Activated T-cell treated with anti-CD3 and anti-CD28 coated beads, Interleukin-2, amount 50 U/mL, for 4 hours (primary cell): ENCODE measurements at regions not wholly inside any gene's neighbourhood (a gene's known extent, or its start where the extent isn't known, plus 50 kb on each side); places are given as distances from the start of the nearest gene placed in this dataset.

Source experiments
- ATAC-seq, 2 donors: fragments of 200-7000 bp; cut with Tn5 transposase; one replicate each; pipeline ENCODE4 v1.10.0; 2021
- DNase-seq: peaks from one replicate; pipeline ENCODE4 v3.0.0-alpha.2; 2020
- H3K27me3 Mint-ChIP-seq: one replicate; pipeline ENCODE4 v1.8.0; 2021; ENCODE audit warnings: low read depth, mixed read lengths
- H3K36me3 Mint-ChIP-seq: one replicate; pipeline ENCODE4 v1.8.0; 2022; ENCODE audit warnings: mixed read lengths; ENCODE audit not compliant: insufficient read depth
- H3K4me1 Mint-ChIP-seq: one replicate; pipeline ENCODE4 v1.8.0; 2021; ENCODE audit warnings: low read depth, mixed read lengths
- H3K4me3 Mint-ChIP-seq: one replicate; pipeline ENCODE4 v1.8.0; 2021; ENCODE audit warnings: mild to moderate bottlenecking, moderate library complexity, mixed read lengths
- H3K9me3 Mint-ChIP-seq: one replicate; pipeline ENCODE4 v1.8.0; 2021; ENCODE audit warnings: mixed read lengths

DNA sequence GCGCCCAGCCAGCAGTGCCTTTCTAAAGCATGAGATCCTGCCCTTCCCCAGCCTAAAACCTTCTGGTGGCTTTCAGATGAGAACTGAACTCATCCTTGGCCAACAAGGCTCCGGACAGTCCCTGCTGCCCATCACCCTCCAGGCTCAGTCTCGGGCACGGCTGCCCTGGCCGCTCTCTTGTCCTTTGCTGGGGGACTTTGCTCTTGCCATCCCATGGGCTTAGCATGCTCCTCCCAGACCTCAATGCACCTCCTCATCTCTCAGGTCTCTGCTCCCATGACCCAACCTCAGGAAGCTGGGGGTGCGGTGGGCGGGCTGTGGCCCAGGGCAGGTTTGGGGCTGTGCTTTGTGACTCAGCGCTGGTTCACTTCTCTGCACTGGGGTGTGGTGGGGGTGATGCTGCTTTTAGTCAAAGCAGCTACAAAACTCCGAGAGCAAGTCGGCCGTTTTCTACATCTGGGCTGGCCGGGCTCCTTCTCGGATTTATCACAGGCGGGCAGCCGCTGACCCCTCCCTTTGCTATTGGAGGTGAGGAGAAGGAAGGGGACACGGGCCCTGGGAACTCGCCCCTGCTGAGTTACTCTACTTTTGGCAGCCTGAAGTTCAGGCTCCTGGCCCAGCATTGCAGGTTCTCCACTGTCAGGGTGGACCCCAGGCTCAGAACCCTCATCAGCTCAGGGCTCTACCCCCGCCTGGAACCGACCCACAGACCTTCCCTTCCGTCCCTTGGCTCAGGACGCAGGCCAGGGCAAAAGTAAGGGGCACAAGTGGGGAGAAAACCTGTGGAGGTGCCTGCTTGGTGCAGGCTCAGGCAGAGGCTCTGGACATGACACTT is 90.6 kb upstream of the TAF1B start:
- Mint-ChIP-seq H3K9me3 (no peaks in the 10 kb centered on the region), H3K27me3 (peaks cover 12% of the 10 kb centered on the region), H3K4me1 (peaks cover 60% of the 10 kb centered on the region), H3K36me3 (no peaks in the 10 kb centered on the region), H3K4me3 (peak overlapping the region; percentile 77)
- DNase-seq (peak; percentile 81), ATAC-seq (peak; percentile 83 to 86)

DNA sequence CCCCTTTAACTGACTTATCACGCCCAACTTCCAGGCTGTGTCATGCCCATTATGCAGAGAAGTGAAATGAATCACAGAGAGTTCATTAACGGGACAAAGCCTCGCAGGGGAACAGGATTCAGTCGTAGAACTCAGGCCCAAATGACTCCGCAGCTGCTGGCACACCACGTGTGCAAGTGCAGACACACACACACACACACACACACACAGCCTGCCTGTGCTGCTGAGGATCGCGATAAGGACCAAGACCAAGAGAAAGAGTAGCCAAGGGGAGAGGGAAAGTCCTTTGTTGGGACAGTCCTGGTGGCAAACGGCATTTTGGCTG is 90.0 kb upstream of the TAF1B start:
- peak overlapping the region; percentile 77 for H3K4me3 Mint-ChIP-seq
- peaks cover 12% of the 10 kb centered on the region for H3K27me3 Mint-ChIP-seq
- ATAC-seq: peak; percentile 82
- H3K4me1 Mint-ChIP-seq: peaks cover 60% of the 10 kb centered on the region
- DNase-seq: peak; percentile 40
- H3K9me3 Mint-ChIP-seq: no peaks in the 10 kb centered on the region
- H3K36me3 Mint-ChIP-seq: no peaks in the 10 kb centered on the region

GRCh38 chr2:9753665-9754531 is 89.4 kb upstream of the TAF1B start:
- H3K9me3 Mint-ChIP-seq: no peaks in the 10 kb centered on the region
- ATAC-seq: peak; percentile 12 to 20
- H3K36me3 Mint-ChIP-seq: no peaks in the 10 kb centered on the region
- peaks cover 55% of the 10 kb centered on the region for H3K4me1 Mint-ChIP-seq
- H3K4me3 Mint-ChIP-seq: peak overlapping the region; percentile 77
- peaks cover 12% of the 10 kb centered on the region for H3K27me3 Mint-ChIP-seq
- peak; percentile 48 for DNase-seq

DNA sequence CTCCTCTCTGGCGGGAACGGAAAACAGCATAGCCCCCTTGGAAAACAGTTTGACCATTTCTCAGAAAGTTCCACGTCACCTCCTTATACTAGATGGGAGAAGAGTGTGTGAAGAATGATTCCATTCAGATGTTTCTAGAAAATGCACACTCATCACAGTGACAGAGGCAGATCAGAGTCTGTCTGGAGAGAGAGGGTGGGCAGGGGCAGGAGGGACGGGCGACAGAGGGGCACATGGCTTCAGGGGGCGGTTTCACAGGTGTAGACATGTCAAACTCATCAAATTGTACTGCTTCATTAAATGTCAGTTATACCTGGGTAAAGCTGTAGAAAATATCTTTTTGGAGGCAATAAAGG is 88.8 kb upstream of the TAF1B start:
- peaks cover 49% of the 10 kb centered on the region for H3K4me1 Mint-ChIP-seq
- H3K4me3 Mint-ChIP-seq: peak overlapping the region; percentile 64
- H3K27me3 Mint-ChIP-seq: peaks cover 12% of the 10 kb centered on the region
- DNase-seq: no peak
- no peaks in the 10 kb centered on the region for H3K9me3 Mint-ChIP-seq
- no peaks in the 10 kb centered on the region for H3K36me3 Mint-ChIP-seq
- no peak for ATAC-seq

DNA sequence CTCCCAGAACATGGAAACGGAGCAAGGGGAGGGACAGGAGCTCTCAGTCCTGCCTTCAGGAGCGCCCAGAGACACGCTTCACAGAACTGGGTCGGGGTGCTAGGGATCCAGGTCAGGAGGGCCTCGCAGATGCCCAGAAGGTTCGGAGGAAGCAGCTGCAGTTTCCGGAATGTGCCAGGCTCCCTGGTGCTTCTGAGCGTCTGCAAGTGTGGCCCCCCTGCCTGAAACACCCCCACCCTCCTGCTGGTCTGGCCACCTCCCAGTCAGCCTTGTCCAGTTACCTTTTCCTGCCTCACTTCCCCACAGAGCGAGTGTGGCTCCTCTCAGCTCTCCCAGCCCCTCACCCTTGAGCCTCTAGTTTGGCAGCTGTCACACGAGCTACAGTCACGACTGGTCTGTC is 88.3 kb upstream of the TAF1B start:
- DNase-seq: no peak
- Mint-ChIP-seq H3K36me3 (no peaks in the 10 kb centered on the region), H3K27me3 (peaks cover 12% of the 10 kb centered on the region), H3K4me3 (no peak overlapping the region), H3K4me1 (peaks cover 51% of the 10 kb centered on the region), H3K9me3 (no peaks in the 10 kb centered on the region)
- ATAC-seq: no peak

GRCh38 chr2:9755638-9756037 is 87.6 kb upstream of the TAF1B start:
- Mint-ChIP-seq H3K9me3 (no peaks in the 10 kb centered on the region), H3K27me3 (peaks cover 12% of the 10 kb centered on the region), H3K4me1 (peaks cover 53% of the 10 kb centered on the region), H3K36me3 (no peaks in the 10 kb centered on the region), H3K4me3 (no peak overlapping the region)
- no peak for DNase-seq
- ATAC-seq: no peak

DNA sequence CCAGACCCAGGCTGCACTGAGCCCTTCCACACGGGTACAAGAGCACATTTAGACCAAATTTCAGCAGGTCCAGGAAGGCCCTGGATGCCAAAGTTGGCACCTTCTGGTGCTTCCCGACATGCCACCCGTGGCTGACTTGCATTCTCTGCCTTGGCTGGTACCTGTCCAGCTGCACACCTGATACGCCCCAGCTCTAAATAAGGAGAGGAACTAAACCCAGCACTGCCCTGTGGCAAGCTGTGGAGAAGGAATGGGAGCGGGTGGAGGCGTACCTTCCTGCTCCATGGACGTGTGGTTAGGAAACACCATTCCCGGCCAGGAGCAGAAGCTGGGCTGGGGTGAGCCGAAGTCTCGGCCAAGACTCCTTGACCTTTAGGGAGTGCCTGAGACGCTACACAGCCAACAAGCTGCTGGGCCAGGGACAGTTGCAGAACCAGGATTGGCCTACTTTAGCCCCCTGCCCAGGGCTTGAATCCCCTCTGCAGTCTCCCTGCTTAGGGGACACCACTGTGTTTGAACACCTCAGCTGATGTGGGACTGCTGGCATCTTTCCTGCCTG is 86.5 kb upstream of the TAF1B start:
- ATAC-seq (no peak), DNase-seq (no peak)
- H3K4me3 Mint-ChIP-seq: no peak overlapping the region
- no peaks in the 10 kb centered on the region for H3K9me3 Mint-ChIP-seq
- H3K36me3 Mint-ChIP-seq: no peaks in the 10 kb centered on the region
- H3K4me1 Mint-ChIP-seq: peaks cover 48% of the 10 kb centered on the region
- H3K27me3 Mint-ChIP-seq: peaks cover 12% of the 10 kb centered on the region

DNA sequence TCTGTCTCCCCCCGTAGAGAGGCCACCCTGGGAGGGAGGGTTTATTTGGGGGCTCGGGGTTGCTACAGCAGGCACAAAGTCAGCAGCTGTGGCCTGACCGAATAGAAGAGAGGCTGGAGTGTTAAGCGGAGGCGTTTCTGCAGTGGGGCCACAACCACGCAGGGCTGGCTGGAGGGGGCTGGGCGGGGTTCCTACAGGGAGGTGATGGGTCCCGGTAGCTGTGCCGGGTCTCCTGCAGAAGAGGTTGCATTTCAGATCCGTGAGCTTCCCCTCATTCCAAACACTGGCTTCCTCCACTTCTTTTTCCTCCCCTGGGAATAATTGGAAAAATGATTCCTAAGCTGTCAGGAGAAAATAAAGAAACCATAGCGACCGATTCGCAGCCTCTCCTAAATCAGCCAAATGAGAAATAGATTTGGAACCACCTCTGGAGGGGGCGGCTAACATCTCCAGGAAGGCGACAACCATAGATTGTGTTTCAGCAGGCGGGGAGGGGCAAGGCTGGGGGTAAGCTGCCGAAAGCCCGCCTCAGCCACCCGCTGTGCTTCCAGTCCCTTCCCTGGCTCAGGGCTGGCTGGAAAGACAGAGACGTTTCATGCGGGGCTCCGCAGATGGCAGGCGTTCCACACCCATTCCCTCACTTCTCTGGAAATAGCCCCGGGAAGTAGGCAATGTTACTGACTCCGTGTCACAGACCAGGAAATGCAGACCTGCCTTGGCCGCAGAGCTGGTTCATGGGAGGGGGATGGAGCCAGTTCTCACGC is 85.6 kb upstream of the TAF1B start:
- peaks cover 12% of the 10 kb centered on the region for H3K27me3 Mint-ChIP-seq
- no peaks in the 10 kb centered on the region for H3K36me3 Mint-ChIP-seq
- ATAC-seq: no peak
- H3K4me1 Mint-ChIP-seq: peaks cover 41% of the 10 kb centered on the region
- H3K9me3 Mint-ChIP-seq: no peaks in the 10 kb centered on the region
- H3K4me3 Mint-ChIP-seq: no peak overlapping the region
- DNase-seq: no peak

- Mint-ChIP-seq H3K9me3 (no peaks in the 10 kb centered on the region), H3K4me1 (peaks cover 35% of the 10 kb centered on the region), H3K27me3 (peaks cover 10% of the 10 kb centered on the region), H3K4me3 (no peak overlapping the region), H3K36me3 (no peaks in the 10 kb centered on the region)
- no peak for ATAC-seq
- no peak for DNase-seq
Measured at GRCh38 chr2:9758741-9759140, 84.5 kb upstream of the TAF1B start.

GRCh38 chr2:9760069-9760901 is 83.0 kb upstream of the TAF1B start:
- Mint-ChIP-seq H3K4me1 (peaks cover 25% of the 10 kb centered on the region), H3K4me3 (no peak overlapping the region), H3K9me3 (no peaks in the 10 kb centered on the region), H3K36me3 (no peaks in the 10 kb centered on the region), H3K27me3 (peaks cover 6% of the 10 kb centered on the region)
- no peak for DNase-seq
- ATAC-seq: peak in 1 of 2 donors; percentile 12

DNA sequence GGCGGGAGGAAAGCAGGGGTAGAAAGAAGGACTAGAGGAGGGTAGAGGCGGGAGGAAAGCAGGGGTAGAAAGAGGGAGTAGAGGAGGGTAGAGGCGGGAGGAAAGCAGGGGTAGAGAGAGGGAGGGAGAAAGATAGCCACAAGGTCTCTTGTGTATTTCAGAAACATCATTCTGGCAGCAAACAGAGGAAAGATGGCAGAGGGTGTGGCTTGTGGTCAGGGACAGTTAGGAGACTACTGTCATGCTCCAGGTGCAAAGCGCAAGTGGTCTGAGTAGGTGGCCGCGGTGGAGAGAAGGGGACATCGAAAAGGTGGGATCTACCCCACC is 82.4 kb upstream of the TAF1B start:
- Mint-ChIP-seq H3K27me3 (peaks cover 5% of the 10 kb centered on the region), H3K36me3 (no peaks in the 10 kb centered on the region), H3K9me3 (no peaks in the 10 kb centered on the region), H3K4me1 (peaks cover 24% of the 10 kb centered on the region), H3K4me3 (no peak overlapping the region)
- ATAC-seq (peak in 1 of 2 donors; percentile 12), DNase-seq (no peak)

DNA sequence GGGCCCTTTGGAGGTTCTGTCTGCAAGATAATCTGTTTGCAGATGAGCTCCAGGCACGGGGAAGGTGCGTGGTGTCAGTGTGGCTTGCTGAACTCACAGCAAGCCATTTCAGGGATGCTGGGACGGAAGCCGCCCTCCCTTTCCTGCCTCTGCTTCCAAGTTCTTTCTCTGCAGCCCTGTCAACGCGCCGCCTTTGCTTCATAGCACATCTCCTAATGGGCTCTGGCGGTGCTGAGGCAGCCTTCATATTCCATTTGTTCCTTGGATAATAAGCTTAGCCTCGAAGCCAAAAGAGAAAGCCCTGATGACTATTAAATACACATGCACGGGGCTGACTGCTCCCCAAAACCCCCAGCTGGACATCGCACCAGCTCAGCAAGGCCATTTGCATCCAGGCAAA is 81.7 kb upstream of the TAF1B start:
- H3K36me3 Mint-ChIP-seq: no peaks in the 10 kb centered on the region
- no peak for DNase-seq
- no peak overlapping the region for H3K4me3 Mint-ChIP-seq
- H3K4me1 Mint-ChIP-seq: peaks cover 24% of the 10 kb centered on the region
- no peaks in the 10 kb centered on the region for H3K9me3 Mint-ChIP-seq
- H3K27me3 Mint-ChIP-seq: peaks cover 4% of the 10 kb centered on the region
- ATAC-seq: no peak

DNA sequence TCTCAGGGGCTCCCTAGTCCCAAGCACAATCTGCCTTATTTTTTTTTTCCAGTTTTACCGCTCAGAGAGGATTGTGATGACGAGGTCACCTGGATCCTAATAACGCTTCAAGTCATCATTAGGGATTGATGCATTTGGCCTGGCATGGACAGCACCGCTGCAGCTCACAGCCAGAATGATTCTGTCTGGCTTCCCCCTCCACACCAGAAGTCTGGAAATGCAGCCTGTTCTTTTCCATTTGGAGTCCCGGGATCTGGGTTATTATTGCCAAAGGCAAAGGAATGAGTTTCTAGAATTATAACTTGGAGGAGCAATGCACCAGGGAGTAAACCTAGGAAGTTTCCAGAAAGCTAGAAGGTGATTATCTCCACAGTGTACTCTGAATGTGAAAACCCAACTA is 81.1 kb upstream of the TAF1B start:
- H3K4me3 Mint-ChIP-seq: no peak overlapping the region
- H3K9me3 Mint-ChIP-seq: no peaks in the 10 kb centered on the region
- peaks cover 24% of the 10 kb centered on the region for H3K4me1 Mint-ChIP-seq
- no peak for ATAC-seq
- no peak for DNase-seq
- H3K27me3 Mint-ChIP-seq: peaks cover 3% of the 10 kb centered on the region
- H3K36me3 Mint-ChIP-seq: no peaks in the 10 kb centered on the region

GRCh38 chr2:9762941-9763340 is 80.3 kb upstream of the TAF1B start:
- no peaks in the 10 kb centered on the region for H3K27me3 Mint-ChIP-seq

More at GRCh38 chr2:9762941-9763340, 80.3 kb upstream of the TAF1B start:
- no peak for ATAC-seq
- Mint-ChIP-seq H3K4me3 (no peak overlapping the region), H3K4me1 (peaks cover 24% of the 10 kb centered on the region), H3K9me3 (no peaks in the 10 kb centered on the region), H3K36me3 (no peaks in the 10 kb centered on the region)
- no peak for DNase-seq
